GM12878 (cell line): ENCODE measurements at regions not wholly inside any gene's neighbourhood (a gene's known extent, or its start where the extent isn't known, plus 50 kb on each side); places are given as distances from the start of the nearest gene placed in this dataset.

Experiments used
- ATAC-seq: fragments of 200-7000 bp; cut with Tn5 transposase; 3 replicates; pipeline ENCODE4 v1.9.1; 2020; ENCODE audit warnings: mild to moderate bottlenecking, moderate library complexity
- BruUV-seq: library from RNA; stranded (reverse); fragments of 400-500 nt; replicated peaks from 2 replicates; lab custom pipeline; 2021; lab: Mats Ljungman, UMichigan
- CTCF ChIA-PET: fragments of 300-600 bp; sonication (Branson Sonifier 250); formaldehyde crosslinking; extraction: SDS; loops from one replicate; lab custom pipeline; 2021; ENCODE audit warnings: inconsistent platforms; lab: Yijun Ruan, JAX
- POLR2A ChIA-PET: fragments of 350-600 bp; formaldehyde crosslinking; extraction: SDS; loops from one replicate; lab custom pipeline; 2021; ENCODE audit warnings: inconsistent platforms; lab: Charles Lee
- RAD21 ChIA-PET: fragments of 300-600 bp; sonication (Branson Sonifier 250); formaldehyde crosslinking; loops from one replicate; lab custom pipeline; 2023; ENCODE audit warnings: antibody characterized with exemption; ENCODE audit not compliant: unreplicated experiment; lab: Charles Lee
- SMC1A ChIA-PET: fragments of 300-600 bp; sonication (Branson Sonifier 250); formaldehyde crosslinking; loops from one replicate; lab custom pipeline; 2023; ENCODE audit not compliant: unreplicated experiment, uncharacterized antibody; lab: Charles Lee
- DNase-seq: peaks from one replicate; pipeline ENCODE4 v3.0.0-alpha.2; 2011; ENCODE audit warnings: low read depth, low spot score
- FAIRE-seq: peaks from 3 replicates; lab custom pipeline; 2011; peaks lifted over from hg19 to GRCh38; lab: Jason Lieb, UNC
- H2AFZ ChIP-seq: 2 replicates; pipeline ENCODE4 v1.6.0; 2011; ENCODE audit warnings: low read depth, low read length, control low read depth; ENCODE audit not compliant: control insufficient read depth
- H3K27ac ChIP-seq: 2 replicates; pipeline ENCODE4 v1.5.1; 2011; ENCODE audit warnings: control low read depth; ENCODE audit not compliant: control insufficient read depth, insufficient read depth
- H3K27me3 ChIP-seq, 2 experiments: replicated peaks in 1 of 2; 2 replicates each; pipeline versions ENCODE4 v1.6.0 to v1.6.1; 2011; ENCODE audit warnings: low read length in 1 of 2; ENCODE audit not compliant: control insufficient read depth in 2 of 2, insufficient read depth in 2 of 2
- H3K36me3 ChIP-seq, 2 experiments: 2 replicates each; pipeline ENCODE4 v1.5.1; 2011; ENCODE audit warnings: low read length in 1 of 2; ENCODE audit not compliant: control insufficient read depth in 2 of 2, insufficient read depth in 2 of 2
- H3K4me1 ChIP-seq: 2 replicates; pipeline ENCODE4 v1.6.1; 2011; ENCODE audit warnings: mild to moderate bottlenecking, low read length, moderate library complexity, mixed read lengths; ENCODE audit not compliant: control insufficient read depth, insufficient read depth
- H3K4me2 ChIP-seq: 2 replicates; pipeline ENCODE4 v1.6.0; 2011; ENCODE audit warnings: control low read depth; ENCODE audit not compliant: control insufficient read depth, insufficient read depth
- H3K4me3 ChIP-seq: fragments of 200-600 bp; sonication (generic); 2 replicates; pipeline ENCODE4 v1.5.1; 2016
- H3K79me2 ChIP-seq: 2 replicates; pipeline ENCODE4 v1.6.0; 2011; ENCODE audit warnings: low read length; ENCODE audit not compliant: control insufficient read depth, insufficient read depth
- H3K9ac ChIP-seq: 2 replicates; pipeline ENCODE4 v1.8.0; 2011; ENCODE audit warnings: low read length, control low read depth, mixed read lengths; ENCODE audit not compliant: control insufficient read depth, insufficient read depth
- H3K9me3 ChIP-seq: replicated peaks from 3 replicates; pipeline ENCODE4 v1.5.1; 2011; ENCODE audit warnings: mild to moderate bottlenecking, low read length; ENCODE audit not compliant: control insufficient read depth, insufficient read depth
- H4K20me1 ChIP-seq: 2 replicates; pipeline ENCODE4 v1.6.0; 2011; ENCODE audit not compliant: control insufficient read depth, insufficient read depth
- BHLHE40 ChIP-seq, 2 experiments: fragments of 450-650 bp in 1 of 2; IDR thresholded peaks; 2 replicates each; pipeline ENCODE4 v1.6.1; 2011 to 2017; ENCODE audit warnings: low read depth in 2 of 2, borderline replicate concordance in 1 of 2, improper control_type of control experiment in 1 of 2, low read length in 1 of 2, mild to moderate bottlenecking in 1 of 2
- BRCA1 ChIP-seq: IDR thresholded peaks from 2 replicates; pipeline ENCODE4 v1.6.1; 2011; ENCODE audit warnings: low read depth, low read length, improper control_type of control experiment
- EED ChIP-seq: sonication (generic); IDR thresholded peaks from 2 replicates; pipeline ENCODE4 v1.6.1; 2016; ENCODE audit warnings: antibody characterized with exemption, low read depth
- GABPA ChIP-seq: IDR thresholded peaks from 2 replicates; pipeline ENCODE4 v1.6.1; 2014; ENCODE audit warnings: antibody characterized with exemption, low read depth, mild to moderate bottlenecking, inconsistent platforms
- MXI1 ChIP-seq: fragments of 150-350 bp; IDR thresholded peaks from 2 replicates; pipeline ENCODE4 v1.6.1; 2011; ENCODE audit warnings: low read depth, mild to moderate bottlenecking, inconsistent platforms, low read length, improper control_type of control experiment
- NFIC ChIP-seq: IDR thresholded peaks from 2 replicates; pipeline ENCODE4 v1.6.1; 2012; ENCODE audit warnings: low read depth, mild to moderate bottlenecking, inconsistent platforms, low read length, moderate library complexity
- PAX5 ChIP-seq: IDR thresholded peaks from 2 replicates; pipeline ENCODE4 v1.6.1; 2011; ENCODE audit warnings: low read depth, low read length, borderline replicate concordance
- POU2F2 ChIP-seq: IDR thresholded peaks from 3 replicates; pipeline ENCODE4 v1.6.1; 2011; ENCODE audit warnings: low read depth, mild to moderate bottlenecking, low read length, borderline replicate concordance
- TCF12 ChIP-seq: IDR thresholded peaks from 2 replicates; pipeline ENCODE4 v1.6.1; 2011; ENCODE audit warnings: low read depth, mild to moderate bottlenecking, low read length
- YBX1 ChIP-seq: fragments of 450-650 bp; IDR thresholded peaks from 2 replicates; pipeline ENCODE4 v1.6.1; 2016; ENCODE audit warnings: antibody characterized with exemption
- ZNF274 ChIP-seq: IDR thresholded peaks from one replicate; pipeline ENCODE4 v1.8.0; 2011; ENCODE audit not compliant: insufficient read length, insufficient read depth
- WGBS: methylation state at CpG from one replicate; pipeline ENCODE4 v1.1.6; 2016; ENCODE audit warnings: low lambda C conversion rate; ENCODE audit not compliant: insufficient replicate concordance, insufficient coverage; ENCODE audit errors: missing lambda C conversion rate; 5-methylcytosine and 5-hydroxymethylcytosine counted together
- in situ Hi-C: fragments of 300-500 bp; cut with MboI; formaldehyde crosslinking; loops from 9 replicates; pipeline ENCODE4 v1.14.3; 2018; ENCODE audit warnings: mixed read lengths
- intact Hi-C: fragments of 100-400 bp; cut with micrococcal nuclease; formaldehyde crosslinking; loops from one replicate; pipeline ENCODE4 v1.14.2; 2022; ENCODE audit not compliant: unreplicated experiment
- TF ChIP-seq, protein P1 (sequence below): fragments of 450-650 bp; IDR thresholded peaks from 2 replicates; pipeline ENCODE4 v1.6.1; 2016; ENCODE audit warnings: mild to moderate bottlenecking, moderate library complexity, borderline replicate concordance
- TF ChIP-seq, protein P2 (sequence below): fragments of 450-650 bp; IDR thresholded peaks from 2 replicates; pipeline ENCODE4 v1.6.1; 2017; ENCODE audit warnings: borderline replicate concordance

DNA sequence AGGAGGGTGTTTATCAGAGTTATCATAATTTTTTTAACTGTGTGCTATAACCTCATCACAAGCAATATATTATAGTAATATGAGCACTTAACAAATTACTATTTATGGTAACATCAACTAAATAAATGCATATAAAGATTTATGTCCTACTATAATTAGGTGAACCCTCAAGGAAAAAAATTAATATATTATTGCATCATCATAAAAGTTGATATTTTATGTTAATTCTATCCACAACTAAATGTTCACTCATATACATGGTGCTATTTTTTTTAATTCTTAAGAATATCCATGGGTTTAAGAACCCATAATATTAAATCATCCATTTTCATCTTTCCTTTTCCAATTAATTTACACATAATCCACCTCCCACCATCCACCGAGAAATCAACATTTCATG lies 506.0 kb upstream of the USP15 start:
- ChIA-PET RAD21 (no interaction called here), SMC1A (no interaction called here), CTCF (no interaction called here), POLR2A (no interaction called here)
- WGBS, result 0% methylated on average over 1 of the region's 1 CpG
- no peak for DNase-seq
- no peak overlapping the region for H3K27ac ChIP-seq
- intact Hi-C loops, result no loop called here
- H3K79me2 ChIP-seq, result no peaks in the 10 kb centered on the region
- in situ Hi-C loops, result no loop called here
- H3K27me3 ChIP-seq, result no peaks in the 10 kb centered on the region
- no peaks in the 10 kb centered on the region for H3K9me3 ChIP-seq
- H4K20me1 ChIP-seq, result no peaks in the 10 kb centered on the region
- no peak overlapping the region for H3K9ac ChIP-seq
- ATAC-seq, result no peak
- no TSS peak for BruUV-seq
- H3K4me2 ChIP-seq, result no peak overlapping the region
- no peak overlapping the region for H3K4me3 ChIP-seq
- no peaks in the 10 kb centered on the region for H3K4me1 ChIP-seq
- H2AFZ ChIP-seq, result no peak overlapping the region
- no peaks in the 10 kb centered on the region for H3K36me3 ChIP-seq
- FAIRE-seq, result no peak
- TF ChIP-seq GABPA (no peak), BRCA1 (no peak), TCF12 (no peak), BHLHE40 (IDR thresholded peaks at IDR 0.05; ENCODE audit: borderline replicate concordance in 1 of 2, low read depth in 2 of 2, low read length in 1 of 2) (no peak), PAX5 (no peak), YBX1 (no peak), EED (no peak), NFIC (no peak), MXI1 (no peak), ZNF274 (no peak), POU2F2 (no peak)
- TF ChIP-seq, protein P1, sequence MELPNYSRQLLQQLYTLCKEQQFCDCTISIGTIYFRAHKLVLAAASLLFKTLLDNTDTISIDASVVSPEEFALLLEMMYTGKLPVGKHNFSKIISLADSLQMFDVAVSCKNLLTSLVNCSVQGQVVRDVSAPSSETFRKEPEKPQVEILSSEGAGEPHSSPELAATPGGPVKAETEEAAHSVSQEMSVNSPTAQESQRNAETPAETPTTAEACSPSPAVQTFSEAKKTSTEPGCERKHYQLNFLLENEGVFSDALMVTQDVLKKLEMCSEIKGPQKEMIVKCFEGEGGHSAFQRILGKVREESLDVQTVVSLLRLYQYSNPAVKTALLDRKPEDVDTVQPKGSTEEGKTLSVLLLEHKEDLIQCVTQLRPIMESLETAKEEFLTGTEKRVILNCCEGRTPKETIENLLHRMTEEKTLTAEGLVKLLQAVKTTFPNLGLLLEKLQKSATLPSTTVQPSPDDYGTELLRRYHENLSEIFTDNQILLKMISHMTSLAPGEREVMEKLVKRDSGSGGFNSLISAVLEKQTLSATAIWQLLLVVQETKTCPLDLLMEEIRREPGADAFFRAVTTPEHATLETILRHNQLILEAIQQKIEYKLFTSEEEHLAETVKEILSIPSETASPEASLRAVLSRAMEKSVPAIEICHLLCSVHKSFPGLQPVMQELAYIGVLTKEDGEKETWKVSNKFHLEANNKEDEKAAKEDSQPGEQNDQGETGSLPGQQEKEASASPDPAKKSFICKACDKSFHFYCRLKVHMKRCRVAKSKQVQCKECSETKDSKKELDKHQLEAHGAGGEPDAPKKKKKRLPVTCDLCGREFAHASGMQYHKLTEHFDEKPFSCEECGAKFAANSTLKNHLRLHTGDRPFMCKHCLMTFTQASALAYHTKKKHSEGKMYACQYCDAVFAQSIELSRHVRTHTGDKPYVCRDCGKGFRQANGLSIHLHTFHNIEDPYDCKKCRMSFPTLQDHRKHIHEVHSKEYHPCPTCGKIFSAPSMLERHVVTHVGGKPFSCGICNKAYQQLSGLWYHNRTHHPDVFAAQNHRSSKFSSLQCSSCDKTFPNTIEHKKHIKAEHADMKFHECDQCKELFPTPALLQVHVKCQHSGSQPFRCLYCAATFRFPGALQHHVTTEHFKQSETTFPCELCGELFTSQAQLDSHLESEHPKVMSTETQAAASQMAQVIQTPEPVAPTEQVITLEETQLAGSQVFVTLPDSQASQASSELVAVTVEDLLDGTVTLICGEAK, result no peak
- TF ChIP-seq, protein P2, sequence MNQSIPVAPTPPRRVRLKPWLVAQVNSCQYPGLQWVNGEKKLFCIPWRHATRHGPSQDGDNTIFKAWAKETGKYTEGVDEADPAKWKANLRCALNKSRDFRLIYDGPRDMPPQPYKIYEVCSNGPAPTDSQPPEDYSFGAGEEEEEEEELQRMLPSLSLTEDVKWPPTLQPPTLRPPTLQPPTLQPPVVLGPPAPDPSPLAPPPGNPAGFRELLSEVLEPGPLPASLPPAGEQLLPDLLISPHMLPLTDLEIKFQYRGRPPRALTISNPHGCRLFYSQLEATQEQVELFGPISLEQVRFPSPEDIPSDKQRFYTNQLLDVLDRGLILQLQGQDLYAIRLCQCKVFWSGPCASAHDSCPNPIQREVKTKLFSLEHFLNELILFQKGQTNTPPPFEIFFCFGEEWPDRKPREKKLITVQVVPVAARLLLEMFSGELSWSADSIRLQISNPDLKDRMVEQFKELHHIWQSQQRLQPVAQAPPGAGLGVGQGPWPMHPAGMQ, result no peak
